ENCODE measurements at regions not wholly inside any gene's neighbourhood (a gene's known extent, or its start where the extent isn't known, plus 50 kb on each side); places are given as distances from the start of the nearest gene placed in this dataset.

- POLR2A ChIA-PET = no interaction called here
- H3K4me3 Mint-ChIP-seq = no peak overlapping the region
These were observed 376.4 kb downstream of the PLPP3 start for GRCh38 chr1:56202796-56203492.

More at GRCh38 chr1:56202796-56203492, 376.4 kb downstream of the PLPP3 start:
- H3K4me1 Mint-ChIP-seq = 0 out of 2 replicates have a peak, but pooled peaks cover 3% of the 10 kb centered on the region
- H3K36me3 Mint-ChIP-seq = 0 out of 2 replicates have a peak, but pooled peaks cover 3% of the 10 kb centered on the region
- no peak for ATAC-seq
- DNase-seq (ENCODE audit: low spot score) = no peak
- TF ChIP-seq IRF2 (CRISPR knock-in tag; IDR thresholded peaks at IDR 0.05; ENCODE audit: borderline replicate concordance, low read depth) (no peak), ZNF423 (CRISPR knock-in tag; IDR thresholded peaks at IDR 0.05) (no peak), TEAD4 (CRISPR knock-in tag; IDR thresholded peaks at IDR 0.05) (no peak), CREB1 (CRISPR knock-in tag; IDR thresholded peaks at IDR 0.05) (no peak), USF2 (CRISPR knock-in tag; IDR thresholded peaks at IDR 0.05) (no peak), ZNF396 (CRISPR knock-in tag; IDR thresholded peaks at IDR 0.05; ENCODE audit: borderline replicate concordance) (no peak), MYBL2 (CRISPR knock-in tag; IDR thresholded peaks at IDR 0.05) (no peak), ETV6 (CRISPR knock-in tag; IDR thresholded peaks at IDR 0.05) (no peak), NFE2L1 (CRISPR knock-in tag; IDR thresholded peaks at IDR 0.05) (no peak), ZNF671 (CRISPR knock-in tag; IDR thresholded peaks at IDR 0.05) (no peak), STAT6 (CRISPR knock-in tag; conservative IDR thresholded peaks at IDR 0.05; ENCODE audit: low read depth) (no peak), ZBTB21 (CRISPR knock-in tag; IDR thresholded peaks at IDR 0.05; ENCODE audit: borderline replicate concordance) (no peak), E2F4 (CRISPR knock-in tag; IDR thresholded peaks at IDR 0.05; ENCODE audit: borderline replicate concordance, low read depth) (no peak), TEAD1 (CRISPR knock-in tag; IDR thresholded peaks at IDR 0.05) (no peak), GTF2I (CRISPR knock-in tag; conservative IDR thresholded peaks at IDR 0.05) (no peak)
- TF ChIP-seq, protein P1, sequence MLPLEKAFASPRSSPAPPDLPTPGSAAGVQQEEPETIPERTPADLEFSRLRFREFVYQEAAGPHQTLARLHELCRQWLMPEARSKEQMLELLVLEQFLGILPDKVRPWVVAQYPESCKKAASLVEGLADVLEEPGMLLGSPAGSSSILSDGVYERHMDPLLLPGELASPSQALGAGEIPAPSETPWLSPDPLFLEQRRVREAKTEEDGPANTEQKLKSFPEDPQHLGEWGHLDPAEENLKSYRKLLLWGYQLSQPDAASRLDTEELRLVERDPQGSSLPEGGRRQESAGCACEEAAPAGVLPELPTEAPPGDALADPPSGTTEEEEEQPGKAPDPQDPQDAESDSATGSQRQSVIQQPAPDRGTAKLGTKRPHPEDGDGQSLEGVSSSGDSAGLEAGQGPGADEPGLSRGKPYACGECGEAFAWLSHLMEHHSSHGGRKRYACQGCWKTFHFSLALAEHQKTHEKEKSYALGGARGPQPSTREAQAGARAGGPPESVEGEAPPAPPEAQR (CRISPR knock-in tag; IDR thresholded peaks at IDR 0.05) = no peak
- TF ChIP-seq, protein P2, sequence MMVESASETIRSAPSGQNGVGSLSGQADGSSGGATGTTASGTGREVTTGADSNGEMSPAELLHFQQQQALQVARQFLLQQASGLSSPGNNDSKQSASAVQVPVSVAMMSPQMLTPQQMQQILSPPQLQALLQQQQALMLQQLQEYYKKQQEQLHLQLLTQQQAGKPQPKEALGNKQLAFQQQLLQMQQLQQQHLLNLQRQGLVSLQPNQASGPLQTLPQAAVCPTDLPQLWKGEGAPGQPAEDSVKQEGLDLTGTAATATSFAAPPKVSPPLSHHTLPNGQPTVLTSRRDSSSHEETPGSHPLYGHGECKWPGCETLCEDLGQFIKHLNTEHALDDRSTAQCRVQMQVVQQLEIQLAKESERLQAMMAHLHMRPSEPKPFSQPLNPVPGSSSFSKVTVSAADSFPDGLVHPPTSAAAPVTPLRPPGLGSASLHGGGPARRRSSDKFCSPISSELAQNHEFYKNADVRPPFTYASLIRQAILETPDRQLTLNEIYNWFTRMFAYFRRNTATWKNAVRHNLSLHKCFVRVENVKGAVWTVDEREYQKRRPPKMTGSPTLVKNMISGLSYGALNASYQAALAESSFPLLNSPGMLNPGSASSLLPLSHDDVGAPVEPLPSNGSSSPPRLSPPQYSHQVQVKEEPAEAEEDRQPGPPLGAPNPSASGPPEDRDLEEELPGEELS (CRISPR knock-in tag; IDR thresholded peaks at IDR 0.05) = no peak
- TF ChIP-seq, protein P3, sequence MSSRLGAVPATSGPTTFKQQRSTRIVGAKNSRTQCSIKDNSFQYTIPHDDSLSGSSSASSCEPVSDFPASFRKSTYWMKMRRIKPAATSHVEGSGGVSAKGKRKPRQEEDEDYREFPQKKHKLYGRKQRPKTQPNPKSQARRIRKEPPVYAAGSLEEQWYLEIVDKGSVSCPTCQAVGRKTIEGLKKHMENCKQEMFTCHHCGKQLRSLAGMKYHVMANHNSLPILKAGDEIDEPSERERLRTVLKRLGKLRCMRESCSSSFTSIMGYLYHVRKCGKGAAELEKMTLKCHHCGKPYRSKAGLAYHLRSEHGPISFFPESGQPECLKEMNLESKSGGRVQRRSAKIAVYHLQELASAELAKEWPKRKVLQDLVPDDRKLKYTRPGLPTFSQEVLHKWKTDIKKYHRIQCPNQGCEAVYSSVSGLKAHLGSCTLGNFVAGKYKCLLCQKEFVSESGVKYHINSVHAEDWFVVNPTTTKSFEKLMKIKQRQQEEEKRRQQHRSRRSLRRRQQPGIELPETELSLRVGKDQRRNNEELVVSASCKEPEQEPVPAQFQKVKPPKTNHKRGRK (CRISPR knock-in tag; IDR thresholded peaks at IDR 0.05; ENCODE audit: borderline replicate concordance) = no peak
- no peak overlapping the region for H3K27ac Mint-ChIP-seq
- no peaks in the 10 kb centered on the region for H3K27me3 Mint-ChIP-seq (ENCODE audit: low read depth)
- H3K9me3 Mint-ChIP-seq = peaks cover 13% of the 10 kb centered on the region
- CTCF ChIA-PET = no interaction called here
